Stomach (tissue), 8 donors: ENCODE measurements at regions not wholly inside any gene's neighbourhood (a gene's known extent, or its start where the extent isn't known, plus 50 kb on each side); places are given as distances from the start of the nearest gene placed in this dataset.

ENCODE experiments used
- DNase-seq, 2 donors: peaks; one replicate each; pipeline versions ENCODE4 v3.0.0 to v3.0.0-alpha.2; 2013 to 2019
- H3K27ac ChIP-seq, 5 donors: fragments of 200-600 bp in 4 of 5; sonication (generic) in 4 of 5; one replicate each; pipeline ENCODE4 v1.5.1; 2013 to 2019; ENCODE audit warnings: mild to moderate bottlenecking in 1 of 5, moderate library complexity in 1 of 5
- H3K27me3 ChIP-seq, 3 donors: fragments of 200-600 bp; sonication (generic); one replicate each; pipeline ENCODE4 v1.5.1; 2017 to 2019; ENCODE audit warnings: mixed run types in 1 of 3
- H3K36me3 ChIP-seq, 4 donors: fragments of 200-600 bp; sonication (generic); 1 replicate in 3 of 4; 2 replicates in 1 of 4; pipeline ENCODE4 v1.5.1; 2016 to 2019
- H3K4me1 ChIP-seq, 4 donors: fragments of 200-600 bp; sonication (generic); one replicate each; pipeline ENCODE4 v1.5.1; 2016 to 2019
- H3K4me3 ChIP-seq, 4 donors: fragments of 200-600 bp; sonication (generic) in 3 of 4; one replicate each; pipeline ENCODE4 v1.5.1; 2016 to 2019; ENCODE audit warnings: mild to moderate bottlenecking in 1 of 4
- H3K9me3 ChIP-seq, 4 donors: fragments of 200-600 bp; sonication (generic); one replicate each; pipeline ENCODE4 v1.5.1; 2016 to 2019
- CTCF ChIP-seq, 7 experiments: fragments of 450-650 bp in 4 of 7; fragments of 200-600 bp in 3 of 7; sonication (generic) in 3 of 7; IDR thresholded peaks; one replicate each; pipeline ENCODE4 v1.5.1; 2016 to 2019; ENCODE audit warnings: antibody characterized with exemption in 7 of 7, control low read depth in 2 of 7, mild to moderate bottlenecking in 1 of 7
- EP300 ChIP-seq: sonication (generic); formaldehyde crosslinking; IDR thresholded peaks from one replicate; pipeline ENCODE4 v1.6.1; 2017; ENCODE audit warnings: antibody characterized with exemption
- POLR2A ChIP-seq, 4 donors: fragments of 450-650 bp; IDR thresholded peaks; one replicate each; pipeline ENCODE4 v1.6.1; 2016; ENCODE audit warnings: antibody characterized with exemption in 4 of 4, control low read depth in 2 of 4, mild to moderate bottlenecking in 1 of 4, moderate library complexity in 1 of 4
- POLR2AphosphoS5 ChIP-seq, 3 donors: sonication (generic); formaldehyde crosslinking; IDR thresholded peaks; one replicate each; pipeline ENCODE4 v1.6.1; 2016; ENCODE audit warnings: antibody characterized with exemption in 3 of 3
- WGBS, 5 donors: extraction: QIAGEN DNeasy Blood & Tissue Kit in 3 of 5; methylation state at CpG; one replicate each; pipeline versions ENCODE4 v1.1.5 to v1.1.7; 2013 to 2018; 5-methylcytosine and 5-hydroxymethylcytosine counted together
- intact Hi-C: fragments of 100-400 bp; cut with DNase I; formaldehyde crosslinking; loops from one replicate; pipeline ENCODE4 v1.15.1; 2023; ENCODE audit warnings: low total_unique reads
- donor health status: healthy with polysubstance abuse.
- donor health status: Bipolar disorder and iron deficiency.
- donor health status: healthy.

- no peak for TF ChIP-seq POLR2AphosphoS5 (IDR thresholded peaks at IDR 0.05)
- TF ChIP-seq EP300, result no peak
- TF ChIP-seq POLR2A (IDR thresholded peaks at IDR 0.05), result no peak
- TF ChIP-seq CTCF (IDR thresholded peaks at IDR 0.05), result no peak
- Histone ChIP-seq H3K27me3 (no peaks in the 10 kb centered on the region), H3K4me1 (peaks cover 0 to 7% (median 0%) of the 10 kb centered on the region in 4 donors), H3K27ac (no peak overlapping the region), H3K4me3 (no peak overlapping the region), H3K9me3 (peaks cover 0 to 11% (median 4%) of the 10 kb centered on the region in 4 donors), H3K36me3 (no peaks in the 10 kb centered on the region)
- 93 to 100% (median 98%) methylated on average over 1 of the region's 1 CpG for WGBS, 5 donors
- no peak for DNase-seq
- intact Hi-C loops, result no loop called here
Observed at GRCh38 chr5:92994392-92994791, 586.6 kb downstream of the NR2F1-AS1 start.

GRCh38 chr5:92992073-92992472 is 588.9 kb downstream of the NR2F1-AS1 start:
- intact Hi-C loops, result no loop called here
- H3K4me3 ChIP-seq, result no peak overlapping the region
- peaks cover 0 to 11% (median 4%) of the 10 kb centered on the region in 4 donors for H3K9me3 ChIP-seq
- no peak for DNase-seq
- H3K36me3 ChIP-seq, result no peaks in the 10 kb centered on the region
- no peak for TF ChIP-seq POLR2AphosphoS5 (IDR thresholded peaks at IDR 0.05)
- no peak overlapping the region for H3K27ac ChIP-seq
- no peaks in the 10 kb centered on the region for H3K27me3 ChIP-seq
- peaks cover 0 to 7% (median 0%) of the 10 kb centered on the region in 4 donors for H3K4me1 ChIP-seq

- intact Hi-C loops, result no loop called here
- Histone ChIP-seq H3K27me3 (no peaks in the 10 kb centered on the region), H3K36me3 (no peaks in the 10 kb centered on the region), H3K4me3 (no peak overlapping the region), H3K9me3 (peaks cover 0 to 11% (median 4%) of the 10 kb centered on the region in 4 donors), H3K4me1 (peaks cover 0 to 7% (median 0%) of the 10 kb centered on the region in 4 donors), H3K27ac (no peak overlapping the region)
- DNase-seq, result no peak
- WGBS, 5 donors, result 17 to 58% (median 53%) methylated on average over 2 to 3 of the region's 3 CpGs
- TF ChIP-seq CTCF (IDR thresholded peaks at IDR 0.05), result no peak
Observed at GRCh38 chr5:92991581-92992067, 589.4 kb downstream of the NR2F1-AS1 start.

GRCh38 chr5:92990771-92991170 is 590.2 kb downstream of the NR2F1-AS1 start:
- no peak overlapping the region for H3K4me3 ChIP-seq
- H3K27ac ChIP-seq, result no peak overlapping the region
- intact Hi-C loops, result no loop called here
- no peak for DNase-seq
- peaks cover 0 to 7% (median 0%) of the 10 kb centered on the region in 4 donors for H3K4me1 ChIP-seq
- H3K27me3 ChIP-seq, result no peaks in the 10 kb centered on the region
- 72 to 80% (median 74%) methylated on average over 6 of the region's 6 CpGs for WGBS, 5 donors
- no peaks in the 10 kb centered on the region for H3K36me3 ChIP-seq
- no peak for TF ChIP-seq POLR2AphosphoS5 (IDR thresholded peaks at IDR 0.05)
- no peak for TF ChIP-seq CTCF (IDR thresholded peaks at IDR 0.05)
- no peak for TF ChIP-seq EP300
- no peak for TF ChIP-seq POLR2A (IDR thresholded peaks at IDR 0.05)
- peaks cover 0 to 11% (median 4%) of the 10 kb centered on the region in 4 donors for H3K9me3 ChIP-seq

- Histone ChIP-seq H3K4me1 (peaks cover 0 to 6% (median 0%) of the 10 kb centered on the region in 4 donors), H3K36me3 (no peaks in the 10 kb centered on the region)
- TF ChIP-seq EP300, result no peak
- no peak for TF ChIP-seq CTCF (IDR thresholded peaks at IDR 0.05)
- no peak for TF ChIP-seq POLR2AphosphoS5 (IDR thresholded peaks at IDR 0.05)
- no peak for TF ChIP-seq POLR2A (IDR thresholded peaks at IDR 0.05)
Observed at GRCh38 chr5:92981001-92981400, 600.0 kb downstream of the NR2F1-AS1 start.

More at GRCh38 chr5:92981001-92981400, 600.0 kb downstream of the NR2F1-AS1 start:
- no peak for DNase-seq
- 33 to 70% (median 51%) methylated on average over 1 of the region's 1 CpG for WGBS, 5 donors
- intact Hi-C loops, result no loop called here
- Histone ChIP-seq H3K27me3 (no peaks in the 10 kb centered on the region), H3K27ac (no peak overlapping the region), H3K4me3 (no peak overlapping the region), H3K9me3 (peaks cover 0 to 1% (median 0%) of the 10 kb centered on the region in 4 donors)
